A549 (cell line): ENCODE measurements at regions not wholly inside any gene's neighbourhood (a gene's known extent, or its start where the extent isn't known, plus 50 kb on each side); places are given as distances from the start of the nearest gene placed in this dataset.

ENCODE experiments used
- ATAC-seq, 2 experiments: fragments of 200-7000 bp in 1 of 2; fragments of >200 bp in 1 of 2; cut with Nextera tagmentation in 1 of 2; cut with Tn5 transposase in 1 of 2; 3 replicates each; pipeline versions ENCODE4 v1.8.0 to v1.9.1; 2018 to 2020; ENCODE audit warnings: mild to moderate bottlenecking in 1 of 2, moderate library complexity in 1 of 2
- CTCF ChIA-PET: fragments of 300-600 bp; sonication (Branson Sonifier 250); formaldehyde crosslinking; extraction: SDS; loops from one replicate; lab custom pipeline; 2021; ENCODE audit warnings: antibody characterized with exemption, inconsistent platforms; lab: Yijun Ruan, JAX
- POLR2A ChIA-PET: fragments of 350-600 bp; formaldehyde crosslinking; extraction: SDS; loops from one replicate; lab custom pipeline; 2021; ENCODE audit warnings: antibody characterized with exemption, inconsistent platforms; lab: Yijun Ruan, JAX
- DNase-seq, 2 experiments: peaks; one replicate each; pipeline versions ENCODE4 v3.0.0 to v3.0.0-alpha.2; 2011 to 2016; ENCODE audit warnings: low read depth in 1 of 2, low spot score in 1 of 2
- FAIRE-seq: peaks from 2 replicates; lab custom pipeline; 2011; peaks lifted over from hg19 to GRCh38; lab: Jason Lieb, UNC
- H3K27ac ChIP-seq, 2 experiments: fragments of >200 bp; sonication (Bioruptor Twin); formaldehyde crosslinking; 3 replicates each; pipeline ENCODE4 v1.5.1; 2016 to 2017
- H3K4me1 ChIP-seq: fragments of >200 bp; sonication (Bioruptor Twin); formaldehyde crosslinking; 3 replicates; pipeline ENCODE4 v1.6.1; 2016
- H3K4me2 ChIP-seq: fragments of >200 bp; sonication (Bioruptor Twin); formaldehyde crosslinking; 3 replicates; pipeline ENCODE4 v1.6.1; 2016
- H3K4me3 ChIP-seq: fragments of >200 bp; sonication (Bioruptor Twin); formaldehyde crosslinking; 3 replicates; pipeline ENCODE4 v1.5.1; 2016
- H3K9me3 ChIP-seq: fragments of >200 bp; sonication (Bioruptor Twin); formaldehyde crosslinking; 3 replicates; pipeline ENCODE4 v1.6.1; 2016
- BHLHE40 ChIP-seq: IDR thresholded peaks from 2 replicates; pipeline ENCODE4 v1.6.1; 2012; ENCODE audit warnings: low read depth, low read length, inconsistent platforms
- CBX2 ChIP-seq: fragments of 200-600 bp; sonication (generic); IDR thresholded peaks from 2 replicates; pipeline ENCODE4 v1.6.1; 2016; ENCODE audit warnings: low read depth, mild to moderate bottlenecking, borderline replicate concordance
- CBX8 ChIP-seq: fragments of 200-600 bp; sonication (generic); IDR thresholded peaks from 2 replicates; pipeline ENCODE4 v1.6.1; 2016
- CHD2 ChIP-seq: fragments of 150-350 bp; IDR thresholded peaks from 2 replicates; pipeline ENCODE4 v1.6.1; 2014; ENCODE audit warnings: low read length; ENCODE audit not compliant: partially characterized antibody
- EHF ChIP-seq: fragments of 250-450 bp; sonication (Bioruptor Pico); IDR thresholded peaks from 2 replicates; pipeline ENCODE4 v1.5.0; 2020; ENCODE audit warnings: mild to moderate bottlenecking
- FOSL2 ChIP-seq, 2 experiments: fragments of 450-650 bp in 1 of 2; fragments of >200 bp in 1 of 2; sonication (Bioruptor Twin) in 1 of 2; formaldehyde crosslinking; IDR thresholded peaks; 2 replicates each; pipeline versions ENCODE4 v1.5.0 to v1.6.1; 2016 to 2020; ENCODE audit warnings: mild to moderate bottlenecking in 1 of 2, moderate library complexity in 1 of 2
- FOXS1 ChIP-seq: fragments of 250-450 bp; sonication (Bioruptor Pico); IDR thresholded peaks from 2 replicates; pipeline ENCODE4 v1.5.0; 2020; ENCODE audit warnings: mild to moderate bottlenecking, moderate library complexity
- HEYL ChIP-seq: fragments of 250-450 bp; sonication (Bioruptor Pico); IDR thresholded peaks from 2 replicates; pipeline ENCODE4 v1.8.0; 2021; ENCODE audit warnings: mild to moderate bottlenecking, moderate library complexity
- HOXB5 ChIP-seq: fragments of 250-450 bp; sonication (Bioruptor Pico); IDR thresholded peaks from 2 replicates; pipeline ENCODE4 v1.5.0; 2020; ENCODE audit warnings: mild to moderate bottlenecking, moderate library complexity
- KDM5A ChIP-seq: fragments of 200-600 bp; sonication (generic); IDR thresholded peaks from 2 replicates; pipeline ENCODE4 v1.6.1; 2016; ENCODE audit warnings: antibody characterized with exemption, mild to moderate bottlenecking
- MYC ChIP-seq: IDR thresholded peaks from 2 replicates; pipeline ENCODE4 v1.6.1; 2012; ENCODE audit warnings: mild to moderate bottlenecking, inconsistent platforms, low read length, improper control_type of control experiment, borderline replicate concordance
- POLR2A ChIP-seq: IDR thresholded peaks from 2 replicates; pipeline ENCODE4 v1.6.1; 2012; ENCODE audit warnings: mild to moderate bottlenecking, low read length
- POLR2AphosphoS2 ChIP-seq: conservative IDR thresholded peaks from 2 replicates; pipeline ENCODE4 v1.6.1; 2012; ENCODE audit warnings: low read length, improper control_type of control experiment, inconsistent platforms
- RAD21 ChIP-seq, 2 experiments: fragments of >200 bp in 1 of 2; sonication (Bioruptor Twin) in 1 of 2; formaldehyde crosslinking in 1 of 2; IDR thresholded peaks in 1 of 2; conservative IDR thresholded peaks in 1 of 2; 2 replicates in 1 of 2; 3 replicates in 1 of 2; pipeline ENCODE4 v1.6.1; 2012 to 2018; ENCODE audit warnings: inconsistent platforms in 1 of 2
- RARB ChIP-seq: fragments of 250-450 bp; sonication (Bioruptor Pico); IDR thresholded peaks from 2 replicates; pipeline ENCODE4 v1.8.0; 2021; ENCODE audit warnings: mild to moderate bottlenecking, moderate library complexity
- RNF2 ChIP-seq: fragments of 200-600 bp; sonication (generic); IDR thresholded peaks from 2 replicates; pipeline ENCODE4 v1.6.1; 2016; ENCODE audit warnings: low read depth, mild to moderate bottlenecking, antibody characterized with exemption, moderate library complexity, borderline replicate concordance
- TFCP2L1 ChIP-seq: fragments of 250-450 bp; sonication (Bioruptor Pico); IDR thresholded peaks from 2 replicates; pipeline ENCODE4 v1.5.0; 2021; ENCODE audit warnings: mild to moderate bottlenecking
- ZC3H11A ChIP-seq: fragments of 450-650 bp; IDR thresholded peaks from 2 replicates; pipeline ENCODE4 v1.6.1; 2014; ENCODE audit warnings: antibody characterized with exemption, mild to moderate bottlenecking
- ZFP36 ChIP-seq: fragments of 450-650 bp; IDR thresholded peaks from 2 replicates; pipeline ENCODE4 v1.6.1; 2014; ENCODE audit warnings: borderline replicate concordance; ENCODE audit not compliant: partially characterized antibody
- WGBS: methylation state at CpG from one replicate; pipeline ENCODE4 v1.1.6; 2017; ENCODE audit errors: missing lambda C conversion rate; 5-methylcytosine and 5-hydroxymethylcytosine counted together
- TF ChIP-seq, protein P1 (sequence below): fragments of 450-650 bp; IDR thresholded peaks from 2 replicates; pipeline ENCODE4 v1.6.1; 2014; ENCODE audit warnings: antibody characterized with exemption
- TF ChIP-seq, protein P2 (sequence below): IDR thresholded peaks from 2 replicates; pipeline ENCODE4 v1.6.1; 2012
- TF ChIP-seq, protein P3 (sequence below): fragments of >200 bp; sonication (Bioruptor Twin); formaldehyde crosslinking; IDR thresholded peaks from 2 replicates; pipeline ENCODE4 v1.6.1; 2016
- TF ChIP-seq, protein P4 (sequence below): IDR thresholded peaks from 2 replicates; pipeline ENCODE4 v1.6.1; 2012
- TF ChIP-seq, protein P5 (sequence below): fragments of 150-350 bp; IDR thresholded peaks from 2 replicates; pipeline ENCODE4 v1.6.1; 2014; ENCODE audit warnings: low read depth, mild to moderate bottlenecking, low read length

DNA sequence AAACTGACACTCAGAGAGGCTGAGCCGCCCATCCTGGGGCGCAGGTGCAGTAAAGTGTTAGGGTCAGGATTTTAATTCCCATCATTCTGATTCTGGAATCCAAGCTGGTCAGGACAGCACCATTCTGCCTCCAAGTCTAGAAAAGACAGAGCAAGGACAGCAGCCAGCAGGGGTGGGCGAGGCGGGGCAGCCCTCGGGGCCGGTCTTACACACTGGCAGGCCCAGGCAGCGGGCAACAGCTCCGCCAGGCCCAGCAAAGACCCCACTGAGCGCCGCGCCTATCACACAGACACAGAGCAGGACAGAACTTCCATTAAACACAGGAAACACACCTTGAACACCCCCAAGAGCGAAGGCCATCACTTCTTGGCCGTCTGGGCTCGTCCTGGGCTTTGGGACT lies 66.5 kb upstream of the RXRA start:
- TF ChIP-seq RNF2 (no peak), ZC3H11A (no peak), ZFP36 (no peak), POLR2AphosphoS2 (no peak), MYC (no peak), RAD21 (conservative IDR thresholded peaks at IDR 0.05 in 1 of 2, IDR thresholded peaks at IDR 0.05 in 1 of 2) (no peak), BHLHE40 (no peak), KDM5A (no peak), CHD2 (no peak), TFCP2L1 (no peak), CBX8 (no peak), FOXS1 (CRISPR knock-in tag) (no peak), RARB (CRISPR knock-in tag) (no peak)
- TF ChIP-seq, protein P1, sequence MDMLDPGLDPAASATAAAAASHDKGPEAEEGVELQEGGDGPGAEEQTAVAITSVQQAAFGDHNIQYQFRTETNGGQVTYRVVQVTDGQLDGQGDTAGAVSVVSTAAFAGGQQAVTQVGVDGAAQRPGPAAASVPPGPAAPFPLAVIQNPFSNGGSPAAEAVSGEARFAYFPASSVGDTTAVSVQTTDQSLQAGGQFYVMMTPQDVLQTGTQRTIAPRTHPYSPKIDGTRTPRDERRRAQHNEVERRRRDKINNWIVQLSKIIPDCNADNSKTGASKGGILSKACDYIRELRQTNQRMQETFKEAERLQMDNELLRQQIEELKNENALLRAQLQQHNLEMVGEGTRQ = no peak
- TF ChIP-seq, protein P2, sequence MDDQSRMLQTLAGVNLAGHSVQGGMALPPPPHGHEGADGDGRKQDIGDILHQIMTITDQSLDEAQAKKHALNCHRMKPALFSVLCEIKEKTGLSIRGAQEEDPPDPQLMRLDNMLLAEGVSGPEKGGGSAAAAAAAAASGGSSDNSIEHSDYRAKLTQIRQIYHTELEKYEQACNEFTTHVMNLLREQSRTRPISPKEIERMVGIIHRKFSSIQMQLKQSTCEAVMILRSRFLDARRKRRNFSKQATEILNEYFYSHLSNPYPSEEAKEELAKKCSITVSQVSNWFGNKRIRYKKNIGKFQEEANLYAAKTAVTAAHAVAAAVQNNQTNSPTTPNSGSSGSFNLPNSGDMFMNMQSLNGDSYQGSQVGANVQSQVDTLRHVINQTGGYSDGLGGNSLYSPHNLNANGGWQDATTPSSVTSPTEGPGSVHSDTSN = no peak
- ChIA-PET POLR2A (no interaction called here), CTCF (interaction anchor here (0.6 to 1.5 kb wide), 2 partner anchors 26 to 89 kb away, joined by 3 read pairs; no protein-coding TSS in a partner anchor)
- Histone ChIP-seq H3K4me3 (no peak overlapping the region), H3K4me2 (no peak overlapping the region), H3K9me3 (no peaks in the 10 kb centered on the region), H3K4me1 (no peaks in the 10 kb centered on the region), H3K27ac (no peak overlapping the region)
- DNase-seq (no peak), FAIRE-seq (no peak), ATAC-seq (no peak)
- WGBS = 78% methylated on average over 11 of the region's 14 CpGs

DNA sequence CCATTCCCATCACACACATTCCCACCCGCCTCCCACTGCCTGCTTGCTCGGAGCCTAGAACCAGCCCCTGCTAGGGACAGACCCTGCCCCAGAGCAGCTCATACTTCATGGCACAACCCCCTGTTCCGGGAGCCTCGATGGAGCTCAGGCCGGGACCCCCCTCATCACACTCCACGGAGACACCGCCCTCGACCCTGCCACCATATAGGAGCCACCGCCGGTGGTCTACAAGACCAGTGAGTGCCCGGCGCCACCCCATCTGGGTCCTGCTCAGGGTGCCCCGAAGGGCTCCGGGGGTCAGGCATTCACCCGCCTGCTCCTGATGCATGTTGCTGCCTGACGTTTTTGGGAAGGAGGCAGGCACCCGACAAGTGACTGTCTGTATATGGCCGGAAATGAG lies 65.5 kb upstream of the RXRA start:
- ATAC-seq (no peak), FAIRE-seq (no peak), DNase-seq (no peak)
- no peak overlapping the region for H3K4me3 ChIP-seq
- ChIA-PET POLR2A (no interaction called here), CTCF (interaction anchor here (1.5 to 1.7 kb wide), 2 partner anchors 11 to 90 kb away, joined by 3 to 4 read pairs; no protein-coding TSS in a partner anchor)
- no peaks in the 10 kb centered on the region for H3K9me3 ChIP-seq
- 90% methylated on average over 4 of the region's 18 CpGs for WGBS
- no peak overlapping the region for H3K4me2 ChIP-seq
- no peak overlapping the region for H3K27ac ChIP-seq
- no peaks in the 10 kb centered on the region for H3K4me1 ChIP-seq
- TF ChIP-seq FOSL2 (IDR thresholded peaks at IDR 0.05) = no peak
- TF ChIP-seq FOSL2 (CRISPR knock-in tag; IDR thresholded peaks at IDR 0.05) = no peak
- TF ChIP-seq, protein P3, sequence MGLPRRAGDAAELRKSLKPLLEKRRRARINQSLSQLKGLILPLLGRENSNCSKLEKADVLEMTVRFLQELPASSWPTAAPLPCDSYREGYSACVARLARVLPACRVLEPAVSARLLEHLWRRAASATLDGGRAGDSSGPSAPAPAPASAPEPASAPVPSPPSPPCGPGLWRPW = no peak
- TF ChIP-seq HEYL (CRISPR knock-in tag) = no peak
- no peak for TF ChIP-seq HOXB5 (CRISPR knock-in tag)
- no peak for TF ChIP-seq CBX2
- no peak for TF ChIP-seq EHF (CRISPR knock-in tag)
- no peak for TF ChIP-seq MYC
- TF ChIP-seq, protein P4, sequence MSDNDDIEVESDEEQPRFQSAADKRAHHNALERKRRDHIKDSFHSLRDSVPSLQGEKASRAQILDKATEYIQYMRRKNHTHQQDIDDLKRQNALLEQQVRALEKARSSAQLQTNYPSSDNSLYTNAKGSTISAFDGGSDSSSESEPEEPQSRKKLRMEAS = no peak
- TF ChIP-seq KDM5A = no peak
- TF ChIP-seq, protein P5, sequence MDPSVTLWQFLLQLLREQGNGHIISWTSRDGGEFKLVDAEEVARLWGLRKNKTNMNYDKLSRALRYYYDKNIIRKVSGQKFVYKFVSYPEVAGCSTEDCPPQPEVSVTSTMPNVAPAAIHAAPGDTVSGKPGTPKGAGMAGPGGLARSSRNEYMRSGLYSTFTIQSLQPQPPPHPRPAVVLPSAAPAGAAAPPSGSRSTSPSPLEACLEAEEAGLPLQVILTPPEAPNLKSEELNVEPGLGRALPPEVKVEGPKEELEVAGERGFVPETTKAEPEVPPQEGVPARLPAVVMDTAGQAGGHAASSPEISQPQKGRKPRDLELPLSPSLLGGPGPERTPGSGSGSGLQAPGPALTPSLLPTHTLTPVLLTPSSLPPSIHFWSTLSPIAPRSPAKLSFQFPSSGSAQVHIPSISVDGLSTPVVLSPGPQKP = no peak
- TF ChIP-seq POLR2A = no peak
